GM13977 (cell line): ENCODE measurements at regions not wholly inside any gene's neighbourhood (a gene's known extent, or its start where the extent isn't known, plus 50 kb on each side); places are given as distances from the start of the nearest gene placed in this dataset.

Experiments
- DNase-seq: peaks from one replicate; pipeline ENCODE4 v3.0.0; 2012; ENCODE audit warnings: low spot score
- in situ Hi-C: fragments of 300-500 bp; cut with MboI; formaldehyde crosslinking; loops from one replicate; pipeline ENCODE4 v1.12.0; 2022; ENCODE audit warnings: low sequenced_read_pairs, low pct_unique_long_range_greater_than_20kb, mixed read lengths, inconsistent platforms; ENCODE audit not compliant: unreplicated experiment
- TF ChIP-seq, protein P1 (sequence below): IDR thresholded peaks from 2 replicates; pipeline ENCODE4 v1.5.1; 2012; ENCODE audit warnings: mild to moderate bottlenecking, control low read depth; ENCODE audit not compliant: insufficient read depth; ENCODE audit errors: extremely low read depth, missing control alignments

DNA sequence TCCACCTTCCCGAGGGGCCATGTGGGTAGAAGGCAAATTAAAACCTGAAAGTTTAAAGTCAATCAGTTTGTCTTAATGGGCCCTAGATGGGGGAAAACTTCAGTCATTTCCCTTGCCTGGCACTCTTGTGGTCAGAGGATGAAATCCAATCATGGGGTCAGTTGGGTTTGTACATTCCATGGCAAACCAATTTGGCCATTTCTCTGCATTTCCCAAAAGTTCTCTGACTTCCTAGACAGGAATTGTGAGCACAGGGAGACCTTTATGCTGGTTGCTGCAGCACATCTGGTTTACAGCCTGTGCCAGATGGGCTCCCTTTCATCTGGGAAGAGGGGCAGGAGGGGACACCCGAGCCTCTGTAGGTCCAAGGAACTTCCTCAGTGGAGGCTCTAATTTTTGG lies 113.0 kb downstream of the CYP26A1 start:
- TF ChIP-seq, protein P1, sequence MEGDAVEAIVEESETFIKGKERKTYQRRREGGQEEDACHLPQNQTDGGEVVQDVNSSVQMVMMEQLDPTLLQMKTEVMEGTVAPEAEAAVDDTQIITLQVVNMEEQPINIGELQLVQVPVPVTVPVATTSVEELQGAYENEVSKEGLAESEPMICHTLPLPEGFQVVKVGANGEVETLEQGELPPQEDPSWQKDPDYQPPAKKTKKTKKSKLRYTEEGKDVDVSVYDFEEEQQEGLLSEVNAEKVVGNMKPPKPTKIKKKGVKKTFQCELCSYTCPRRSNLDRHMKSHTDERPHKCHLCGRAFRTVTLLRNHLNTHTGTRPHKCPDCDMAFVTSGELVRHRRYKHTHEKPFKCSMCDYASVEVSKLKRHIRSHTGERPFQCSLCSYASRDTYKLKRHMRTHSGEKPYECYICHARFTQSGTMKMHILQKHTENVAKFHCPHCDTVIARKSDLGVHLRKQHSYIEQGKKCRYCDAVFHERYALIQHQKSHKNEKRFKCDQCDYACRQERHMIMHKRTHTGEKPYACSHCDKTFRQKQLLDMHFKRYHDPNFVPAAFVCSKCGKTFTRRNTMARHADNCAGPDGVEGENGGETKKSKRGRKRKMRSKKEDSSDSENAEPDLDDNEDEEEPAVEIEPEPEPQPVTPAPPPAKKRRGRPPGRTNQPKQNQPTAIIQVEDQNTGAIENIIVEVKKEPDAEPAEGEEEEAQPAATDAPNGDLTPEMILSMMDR = no peak
- DNase-seq = no peak
- in situ Hi-C loops = no loop called here

DNA sequence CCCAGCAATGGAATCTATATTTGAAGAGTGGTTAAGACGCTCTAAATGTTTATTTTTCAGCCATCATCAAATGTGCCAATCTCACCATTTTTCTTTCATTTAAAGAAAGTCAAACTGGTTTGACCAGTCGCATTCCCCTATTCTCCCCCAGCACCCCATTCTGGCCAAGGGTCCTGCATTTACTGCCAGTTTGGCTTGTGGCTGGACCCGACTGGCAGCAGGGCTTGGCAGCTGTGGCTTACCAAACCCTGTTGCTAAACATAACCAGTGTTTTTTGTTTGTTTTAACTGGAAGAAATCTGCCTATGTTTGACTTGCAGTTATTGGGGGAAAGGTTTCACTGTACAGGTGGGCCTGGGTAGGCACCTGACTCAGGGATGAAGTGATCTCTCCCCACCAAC lies 116.3 kb downstream of the CYP26A1 start:
- in situ Hi-C loops = no loop called here
- no peak for DNase-seq
- TF ChIP-seq, protein P1 = no peak

DNA sequence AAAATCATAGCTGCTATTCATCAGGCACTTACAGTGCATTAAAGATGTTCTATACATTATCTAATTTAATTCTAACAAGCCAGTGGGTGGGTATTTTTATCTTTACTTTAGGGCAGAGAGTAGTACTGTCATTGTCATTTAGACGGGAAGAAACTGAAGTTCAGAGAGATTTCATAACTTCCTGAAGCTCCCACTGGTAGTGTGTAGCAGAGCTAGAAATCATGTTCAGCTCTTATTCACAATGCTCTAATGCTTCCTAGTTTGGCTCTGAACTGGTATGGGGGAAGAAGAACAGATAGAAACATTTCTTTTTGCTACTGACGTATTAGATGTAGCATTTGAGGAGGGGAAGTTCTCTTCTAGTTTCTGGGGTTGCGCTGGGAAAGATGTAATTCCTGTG lies 116.7 kb downstream of the CYP26A1 start:
- TF ChIP-seq, protein P1 = no peak
- DNase-seq = no peak
- in situ Hi-C loops = no loop called here

DNA sequence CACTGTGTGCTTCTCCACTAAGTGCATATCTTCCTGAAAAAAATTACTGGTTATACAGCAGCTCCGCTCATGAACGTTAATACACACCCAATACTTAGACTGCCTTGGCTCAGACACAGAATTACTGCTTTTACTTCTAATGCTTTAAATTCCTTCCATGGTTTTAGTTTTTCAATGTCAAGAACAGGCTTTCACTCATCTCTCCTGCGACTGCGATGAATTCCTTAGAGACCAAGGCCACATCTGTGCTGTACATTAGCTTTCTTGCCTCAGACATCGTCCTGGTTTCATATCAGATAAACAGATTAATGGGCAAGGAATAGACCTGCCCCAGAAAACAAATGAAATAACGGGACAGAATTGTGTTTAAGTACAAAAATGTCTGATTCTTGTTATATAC lies 120.2 kb downstream of the CYP26A1 start:
- TF ChIP-seq, protein P1 = no peak

DNA sequence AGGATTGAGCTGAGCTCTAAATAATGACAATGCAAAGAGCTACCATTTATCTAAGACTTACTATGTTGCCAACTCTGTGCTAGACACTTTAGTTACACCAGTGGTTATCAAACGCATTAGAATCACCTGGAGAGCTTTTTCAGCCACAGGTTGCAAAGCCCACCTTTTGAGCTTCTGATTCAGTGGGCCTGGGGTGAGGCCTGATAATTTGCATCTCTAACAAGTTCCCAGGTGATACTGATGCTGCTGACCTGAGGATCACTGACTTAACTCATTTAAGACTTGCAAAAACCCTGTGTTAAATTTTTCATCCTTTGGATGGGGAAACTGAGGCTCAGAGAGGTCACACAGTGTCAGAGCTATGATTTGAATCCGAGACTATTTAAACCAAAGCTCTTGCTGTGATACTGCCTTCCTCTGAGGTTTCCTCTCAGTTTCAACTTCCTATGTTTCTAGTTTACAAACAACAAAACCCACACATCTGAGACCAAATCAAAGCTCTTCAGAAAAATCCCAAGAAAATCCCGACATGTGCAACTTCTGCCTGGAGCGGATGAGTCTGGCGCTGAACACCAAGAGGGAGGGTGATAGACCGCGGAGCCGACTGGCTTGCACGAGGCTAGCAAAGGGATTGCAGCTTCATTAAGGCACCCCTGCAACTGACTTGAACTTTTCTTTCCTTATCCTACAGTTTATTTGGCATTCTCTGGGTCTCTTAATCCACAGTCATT lies 124.9 kb downstream of the CYP26A1 start:
- no peak for DNase-seq
- TF ChIP-seq, protein P1 = no peak
- in situ Hi-C loops = no loop called here

More for the DNA sequence above, 120.2 kb downstream of the CYP26A1 start:
- in situ Hi-C loops = no loop called here
- no peak for DNase-seq

DNA sequence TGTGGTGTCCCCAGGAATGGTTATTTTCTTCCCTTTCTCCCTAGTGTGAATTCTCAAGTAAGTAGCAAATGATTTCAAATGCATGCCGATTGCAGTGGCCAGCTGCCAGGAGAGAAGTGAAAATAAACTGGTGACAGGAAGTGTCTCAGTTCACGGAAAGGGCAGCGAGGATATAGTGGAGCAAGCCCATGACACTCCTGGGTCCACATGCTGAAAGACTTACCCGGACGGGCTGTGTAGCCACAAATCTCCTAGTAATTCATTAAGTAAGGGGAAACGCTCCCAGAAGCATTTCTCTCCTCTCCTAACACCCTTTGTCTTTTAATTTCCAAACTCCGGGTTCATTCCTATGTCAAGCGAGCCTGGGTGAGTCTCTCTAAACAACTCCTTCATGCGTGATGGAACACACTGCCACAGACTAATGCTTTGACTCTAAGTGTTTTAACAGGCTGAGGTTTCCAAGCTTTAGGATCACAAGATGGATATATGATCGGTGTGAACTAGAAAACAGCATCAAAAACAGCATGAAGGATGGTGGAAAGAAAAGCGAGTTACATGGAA lies 125.6 kb downstream of the CYP26A1 start:
- in situ Hi-C loops = no loop called here
- TF ChIP-seq, protein P1 = no peak
- DNase-seq = no peak
